Brain microvascular endothelial cell (primary cell): ENCODE measurements at regions not wholly inside any gene's neighbourhood (a gene's known extent, or its start where the extent isn't known, plus 50 kb on each side); places are given as distances from the start of the nearest gene placed in this dataset.

ENCODE experiments used
- DNase-seq: peaks from one replicate; pipeline ENCODE4 v3.0.0-alpha.2; 2020
- H3K27ac ChIP-seq: fragments of 250-450 bp; sonication (Bioruptor Pico); 2 replicates; pipeline ENCODE4 v1.5.1; 2020; ENCODE audit warnings: mild to moderate bottlenecking, moderate library complexity
- H3K27me3 ChIP-seq: fragments of 250-450 bp; sonication (Bioruptor Pico); replicated peaks from 2 replicates; pipeline ENCODE4 v1.5.1; 2020; ENCODE audit warnings: mild to moderate bottlenecking
- H3K36me3 ChIP-seq: fragments of 250-450 bp; sonication (Bioruptor Pico); replicated peaks from 2 replicates; pipeline ENCODE4 v1.5.1; 2020; ENCODE audit warnings: mild to moderate bottlenecking
- H3K4me3 ChIP-seq: 2 replicates; pipeline ENCODE4 v1.5.1; 2011; ENCODE audit warnings: low read depth, mild to moderate bottlenecking, control low read depth, low read length, moderate library complexity
- CTCF ChIP-seq: IDR thresholded peaks from 2 replicates; pipeline ENCODE4 v1.5.1; 2011; ENCODE audit warnings: low read depth, mild to moderate bottlenecking, moderate library complexity, low read length, control low read depth, inconsistent platforms; ENCODE audit errors: missing control alignments
- in situ Hi-C: cut with HindIII; loops from 2 replicates; pipeline ENCODE4 v1.10.0; 2017; ENCODE audit warnings: low sequenced_read_pairs, low pct_ligation_motif_present

GRCh38 chr7:41020056-41020455, 682.8 kb downstream of the INHBA start:
- no peak overlapping the region for H3K4me3 ChIP-seq
- no peak for DNase-seq
- H3K27me3 ChIP-seq = no peaks in the 10 kb centered on the region
- in situ Hi-C loops = no loop called here
- H3K27ac ChIP-seq = no peak overlapping the region
- H3K36me3 ChIP-seq = no peaks in the 10 kb centered on the region
- TF ChIP-seq CTCF = no peak

GRCh38 chr7:41013117-41013516, 689.8 kb downstream of the INHBA start:
- Histone ChIP-seq H3K36me3 (no peaks in the 10 kb centered on the region), H3K4me3 (no peak overlapping the region)
- DNase-seq = no peak

GRCh38 chr7:41012041-41012440, 690.8 kb downstream of the INHBA start:
- no peaks in the 10 kb centered on the region for H3K36me3 ChIP-seq
- in situ Hi-C loops = no loop called here

More at GRCh38 chr7:41013117-41013516, 689.8 kb downstream of the INHBA start:
- no peak for TF ChIP-seq CTCF
- Histone ChIP-seq H3K27ac (no peak overlapping the region), H3K27me3 (no peaks in the 10 kb centered on the region)
- in situ Hi-C loops = no loop called here

GRCh38 chr7:41010967-41011366, 691.9 kb downstream of the INHBA start:
- in situ Hi-C loops = no loop called here
- Histone ChIP-seq H3K27me3 (no peaks in the 10 kb centered on the region), H3K4me3 (no peak overlapping the region), H3K36me3 (no peaks in the 10 kb centered on the region), H3K27ac (no peak overlapping the region)
- peak; percentile 23 for DNase-seq
- no peak for TF ChIP-seq CTCF

More at GRCh38 chr7:41012041-41012440, 690.8 kb downstream of the INHBA start:
- H3K4me3 ChIP-seq = no peak overlapping the region
- TF ChIP-seq CTCF = no peak
- no peak for DNase-seq
- no peak overlapping the region for H3K27ac ChIP-seq
- no peaks in the 10 kb centered on the region for H3K27me3 ChIP-seq

- no peaks in the 10 kb centered on the region for H3K36me3 ChIP-seq
- DNase-seq = no peak
- H3K4me3 ChIP-seq = no peak overlapping the region
- H3K27ac ChIP-seq = no peak overlapping the region
- H3K27me3 ChIP-seq = no peaks in the 10 kb centered on the region
- in situ Hi-C loops = no loop called here
- TF ChIP-seq CTCF = peak; percentile 5
Measured at GRCh38 chr7:41010418-41010817, 692.5 kb downstream of the INHBA start.

GRCh38 chr7:41007811-41008210, 695.1 kb downstream of the INHBA start:
- DNase-seq = no peak
- in situ Hi-C loops = no loop called here
- Histone ChIP-seq H3K27me3 (no peaks in the 10 kb centered on the region), H3K36me3 (no peaks in the 10 kb centered on the region), H3K27ac (no peak overlapping the region), H3K4me3 (no peak overlapping the region)
- no peak for TF ChIP-seq CTCF
